Cardiac fibroblast (primary cell): ENCODE measurements at regions not wholly inside any gene's neighbourhood (a gene's known extent, or its start where the extent isn't known, plus 50 kb on each side); places are given as distances from the start of the nearest gene placed in this dataset.

Experiments used
- DNase-seq, 2 donors: peaks; one replicate each; pipeline versions ENCODE4 v3.0.0 to v3.0.0-alpha.2; 2010; ENCODE audit warnings: low read depth in 2 of 2
- H3K4me3 ChIP-seq, 2 donors: replicated peaks in 1 of 2; 1 replicate in 1 of 2; 2 replicates in 1 of 2; pipeline ENCODE4 v1.5.1; 2011; ENCODE audit warnings: low read depth in 2 of 2, low read length in 2 of 2, mild to moderate bottlenecking in 2 of 2, moderate library complexity in 1 of 2
- CTCF ChIP-seq: IDR thresholded peaks from one replicate; pipeline ENCODE4 v1.5.1; 2011; ENCODE audit warnings: low read depth, mild to moderate bottlenecking, low read length, inconsistent platforms

GRCh38 chr2:18325118-18325517 lies 235.3 kb downstream of the RDH14 start:
- DNase-seq: no peak
- no peak for TF ChIP-seq CTCF
- H3K4me3 ChIP-seq: no peak overlapping the region

- no peak for TF ChIP-seq CTCF
- no peak overlapping the region for H3K4me3 ChIP-seq
- DNase-seq: no peak
These were observed 240.5 kb downstream of the RDH14 start for GRCh38 chr2:18319987-18320386.

- no peak overlapping the region for H3K4me3 ChIP-seq
- no peak for TF ChIP-seq CTCF
- no peak for DNase-seq
These were observed 243.4 kb downstream of the RDH14 start for GRCh38 chr2:18317017-18317416.

GRCh38 chr2:18312818-18313217 lies 247.6 kb downstream of the RDH14 start:
- no peak overlapping the region for H3K4me3 ChIP-seq
- TF ChIP-seq CTCF: no peak
- DNase-seq: no peak

- no peak for DNase-seq
- no peak for TF ChIP-seq CTCF
- no peak overlapping the region for H3K4me3 ChIP-seq
These were observed 248.8 kb downstream of the RDH14 start for GRCh38 chr2:18311420-18312195.

GRCh38 chr2:18309627-18310026 lies 250.8 kb downstream of the RDH14 start:
- TF ChIP-seq CTCF: no peak
- DNase-seq: no peak
- H3K4me3 ChIP-seq: no peak overlapping the region

- DNase-seq: no peak
- TF ChIP-seq CTCF: no peak
These were observed 251.3 kb downstream of the RDH14 start for GRCh38 chr2:18309188-18309587.

More at GRCh38 chr2:18309188-18309587, 251.3 kb downstream of the RDH14 start:
- H3K4me3 ChIP-seq: no peak overlapping the region
